Left lung (tissue), 4 donors: ENCODE measurements at regions not wholly inside any gene's neighbourhood (a gene's known extent, or its start where the extent isn't known, plus 50 kb on each side); places are given as distances from the start of the nearest gene placed in this dataset.

Experiments used
- ATAC-seq: fragments of 200-7000 bp; cut with Tn5 transposase; one replicate; pipeline ENCODE4 v1.9.1; 2020; ENCODE audit warnings: moderate library complexity
- DNase-seq, 4 donors: peaks; one replicate each; pipeline ENCODE4 v3.0.0-alpha.2; 2013 to 2020
- H3K27ac ChIP-seq, 2 donors: fragments of 200-600 bp; sonication (generic) in 1 of 2; one replicate each; pipeline versions ENCODE4 v1.5.0 to v1.8.0; 2020 to 2021
- H3K27me3 ChIP-seq, 2 donors: fragments of 200-600 bp; sonication (generic) in 1 of 2; one replicate each; pipeline versions ENCODE4 v1.5.0 to v1.8.0; 2020 to 2021
- H3K36me3 ChIP-seq, 2 donors: fragments of 200-600 bp; sonication (generic) in 1 of 2; one replicate each; pipeline versions ENCODE4 v1.5.0 to v1.8.0; 2020 to 2021
- H3K4me1 ChIP-seq, 2 donors: fragments of 200-600 bp; one replicate each; pipeline ENCODE4 v1.8.0; 2021
- H3K4me3 ChIP-seq, 2 donors: fragments of 200-600 bp; sonication (generic) in 1 of 2; one replicate each; pipeline versions ENCODE4 v1.5.0 to v1.8.0; 2020 to 2021; ENCODE audit warnings: mild to moderate bottlenecking in 1 of 2
- H3K9me3 ChIP-seq, 2 donors: fragments of 200-600 bp; sonication (generic) in 1 of 2; one replicate each; pipeline versions ENCODE4 v1.5.0 to v1.8.0; 2020 to 2021
- intact Hi-C, 2 donors: fragments of 100-400 bp; cut with DNase I; formaldehyde crosslinking; loops; one replicate each; pipeline versions ENCODE4 v1.11.2 to v1.14.2; 2022
- TF ChIP-seq, protein P1 (sequence below), 2 donors: fragments of 200-600 bp; sonication (generic) in 1 of 2; IDR thresholded peaks; one replicate each; pipeline versions ENCODE4 v1.5.0 to v1.8.0; 2021; ENCODE audit warnings: antibody characterized with exemption in 2 of 2
- donor health status: DM: no; HTN: yes; CAD: no.
- donor health status: DM: no; HTN: no; CAD: no.

DNA sequence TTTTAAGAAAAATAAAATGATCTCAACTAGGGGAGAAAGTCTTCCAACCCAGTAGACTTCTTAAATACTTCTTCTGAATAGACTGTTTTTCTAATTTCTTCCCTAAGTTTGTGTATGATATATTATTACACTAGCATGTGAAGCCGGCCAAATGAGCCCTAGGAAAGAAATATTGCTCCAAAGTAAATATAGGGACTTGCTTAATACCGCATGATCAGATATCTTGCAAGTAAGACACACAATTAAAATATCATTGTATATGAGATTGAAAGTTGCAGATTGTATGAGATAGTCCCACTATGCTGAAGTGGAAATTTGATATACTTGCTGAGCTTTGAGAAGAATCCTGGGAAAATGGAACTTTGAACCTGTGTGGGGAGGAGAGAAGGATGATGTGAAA is 225.7 kb downstream of the BAMBI start:
- Histone ChIP-seq H3K27me3 (no peaks in the 10 kb centered on the region), H3K4me3 (no peak overlapping the region), H3K4me1 (no peaks in the 10 kb centered on the region), H3K36me3 (no peaks in the 10 kb centered on the region), H3K27ac (no peak overlapping the region), H3K9me3 (no peaks in the 10 kb centered on the region)
- intact Hi-C loops, result no loop called here
- no peak for DNase-seq
- TF ChIP-seq, protein P1, sequence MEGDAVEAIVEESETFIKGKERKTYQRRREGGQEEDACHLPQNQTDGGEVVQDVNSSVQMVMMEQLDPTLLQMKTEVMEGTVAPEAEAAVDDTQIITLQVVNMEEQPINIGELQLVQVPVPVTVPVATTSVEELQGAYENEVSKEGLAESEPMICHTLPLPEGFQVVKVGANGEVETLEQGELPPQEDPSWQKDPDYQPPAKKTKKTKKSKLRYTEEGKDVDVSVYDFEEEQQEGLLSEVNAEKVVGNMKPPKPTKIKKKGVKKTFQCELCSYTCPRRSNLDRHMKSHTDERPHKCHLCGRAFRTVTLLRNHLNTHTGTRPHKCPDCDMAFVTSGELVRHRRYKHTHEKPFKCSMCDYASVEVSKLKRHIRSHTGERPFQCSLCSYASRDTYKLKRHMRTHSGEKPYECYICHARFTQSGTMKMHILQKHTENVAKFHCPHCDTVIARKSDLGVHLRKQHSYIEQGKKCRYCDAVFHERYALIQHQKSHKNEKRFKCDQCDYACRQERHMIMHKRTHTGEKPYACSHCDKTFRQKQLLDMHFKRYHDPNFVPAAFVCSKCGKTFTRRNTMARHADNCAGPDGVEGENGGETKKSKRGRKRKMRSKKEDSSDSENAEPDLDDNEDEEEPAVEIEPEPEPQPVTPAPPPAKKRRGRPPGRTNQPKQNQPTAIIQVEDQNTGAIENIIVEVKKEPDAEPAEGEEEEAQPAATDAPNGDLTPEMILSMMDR (IDR thresholded peaks at IDR 0.05), result no peak
- ATAC-seq, result no peak

DNA sequence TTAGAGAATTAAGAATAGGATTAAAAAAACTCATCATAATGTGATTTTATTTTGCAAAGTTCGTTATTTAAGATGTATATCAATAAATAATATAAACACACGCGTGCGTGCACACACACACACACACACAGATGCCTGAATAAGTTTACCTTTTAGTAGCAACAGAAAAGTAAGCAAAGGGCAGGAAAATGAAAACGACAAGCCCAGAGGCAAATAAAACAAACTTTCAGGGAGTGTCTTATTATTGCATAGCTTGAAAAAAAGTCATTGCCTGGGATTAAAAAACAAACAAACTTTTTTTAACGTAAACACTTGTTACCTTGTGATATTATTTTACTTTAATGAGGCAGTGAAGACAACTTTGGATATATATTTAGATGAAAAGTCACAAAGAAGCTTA is 226.4 kb downstream of the BAMBI start:
- no peak for DNase-seq
- Histone ChIP-seq H3K9me3 (no peaks in the 10 kb centered on the region), H3K4me1 (no peaks in the 10 kb centered on the region), H3K27me3 (no peaks in the 10 kb centered on the region), H3K4me3 (no peak overlapping the region), H3K27ac (no peak overlapping the region), H3K36me3 (no peaks in the 10 kb centered on the region)
- ATAC-seq, result no peak
- TF ChIP-seq, protein P1 (IDR thresholded peaks at IDR 0.05), result no peak
- intact Hi-C loops, result no loop called here

DNA sequence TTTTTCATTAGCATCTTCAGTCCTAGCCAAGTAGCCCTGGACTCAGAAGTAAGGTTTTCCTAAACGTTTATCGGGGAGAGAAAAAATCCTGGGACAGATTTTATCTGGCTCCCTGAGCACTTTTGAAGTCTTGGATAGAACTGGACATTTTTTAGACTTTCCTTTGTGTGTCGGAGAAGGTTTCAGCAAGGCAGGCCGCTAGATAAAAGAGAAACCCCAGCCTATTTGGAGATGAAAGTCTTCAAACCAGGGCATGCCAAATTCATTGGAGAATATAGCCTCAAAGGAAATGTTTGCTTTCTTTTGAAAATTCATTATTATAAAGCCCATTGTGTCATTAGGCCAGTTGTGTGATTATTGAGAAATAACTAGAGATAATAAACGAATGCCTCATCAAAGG is 228.1 kb downstream of the BAMBI start:
- Histone ChIP-seq H3K27me3 (no peaks in the 10 kb centered on the region), H3K4me1 (no peaks in the 10 kb centered on the region), H3K27ac (no peak overlapping the region), H3K9me3 (no peaks in the 10 kb centered on the region), H3K36me3 (no peaks in the 10 kb centered on the region), H3K4me3 (no peak overlapping the region)
- intact Hi-C loops, result no loop called here
- ATAC-seq, result no peak
- no peak for DNase-seq
- TF ChIP-seq, protein P1 (IDR thresholded peaks at IDR 0.05), result no peak

DNA sequence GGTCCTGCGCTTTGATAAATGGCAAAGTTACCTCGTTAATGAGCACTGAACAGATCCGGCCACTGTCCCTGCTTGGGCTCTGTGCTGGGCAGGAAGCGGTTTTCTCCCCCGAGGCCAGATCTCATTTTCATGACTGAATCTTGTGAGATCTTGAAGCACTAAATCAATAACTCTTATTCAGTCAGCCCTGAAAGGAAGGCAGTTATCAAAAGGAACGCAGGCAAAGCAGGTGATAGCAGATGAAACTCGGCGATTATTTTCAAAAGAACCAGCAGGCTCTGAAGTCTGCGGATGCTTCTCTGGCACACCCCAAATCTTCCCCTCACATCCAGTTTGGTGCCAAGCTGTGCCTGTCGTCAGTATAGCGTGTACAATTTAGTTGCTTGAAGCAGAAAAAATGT is 228.7 kb downstream of the BAMBI start:
- H3K9me3 ChIP-seq, result no peaks in the 10 kb centered on the region
- H3K36me3 ChIP-seq, result no peaks in the 10 kb centered on the region
- no peaks in the 10 kb centered on the region for H3K27me3 ChIP-seq
- H3K27ac ChIP-seq, result no peak overlapping the region
- intact Hi-C loops, result no loop called here
- no peak overlapping the region for H3K4me3 ChIP-seq
- TF ChIP-seq, protein P1 (IDR thresholded peaks at IDR 0.05), result no peak
- ATAC-seq (no peak), DNase-seq (no peak)
- H3K4me1 ChIP-seq, result no peaks in the 10 kb centered on the region

DNA sequence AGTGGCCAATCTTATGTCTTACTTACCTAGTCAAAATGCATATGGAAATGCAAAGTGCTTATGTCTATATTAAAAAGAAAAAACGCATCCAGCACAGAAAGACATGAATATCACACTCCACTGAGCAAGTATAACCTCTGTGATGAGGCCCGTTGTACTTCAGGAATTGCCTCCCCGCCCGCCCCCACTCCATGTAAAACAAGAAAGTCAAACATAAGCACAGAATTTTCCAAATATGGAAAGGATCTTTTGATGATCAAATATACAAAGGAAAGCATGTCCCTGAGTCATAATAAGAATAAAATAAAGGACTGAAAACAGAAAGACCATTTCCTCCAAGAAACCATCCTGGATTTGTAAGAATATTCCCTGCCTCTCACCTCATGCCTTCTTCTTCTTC is 229.1 kb downstream of the BAMBI start:
- Histone ChIP-seq H3K4me3 (no peak overlapping the region), H3K36me3 (no peaks in the 10 kb centered on the region), H3K4me1 (no peaks in the 10 kb centered on the region), H3K9me3 (no peaks in the 10 kb centered on the region), H3K27ac (no peak overlapping the region), H3K27me3 (no peaks in the 10 kb centered on the region)
- TF ChIP-seq, protein P1 (IDR thresholded peaks at IDR 0.05), result no peak
- DNase-seq (no peak), ATAC-seq (no peak)
- intact Hi-C loops, result no loop called here
